ENCODE measurements at regions not wholly inside any gene's neighbourhood (a gene's known extent, or its start where the extent isn't known, plus 50 kb on each side); places are given as distances from the start of the nearest gene placed in this dataset.

- intact Hi-C loops (cut with micrococcal nuclease; ENCODE audit: unreplicated experiment): no loop called here
- Histone ChIP-seq H3K4me1 (replicated peaks; ENCODE audit: insufficient read depth) (no peaks in the 10 kb centered on the region), H3K4me2 (no peak overlapping the region), H4K20me1 (ENCODE audit: insufficient read depth) (no peaks in the 10 kb centered on the region), H3K36me3 (ENCODE audit: low read depth) (no peaks in the 10 kb centered on the region), H3K4me3 (no peak overlapping the region), H3K27me3 (ENCODE audit: insufficient read depth, low read depth) (no peaks in the 10 kb centered on the region), H3K79me2 (ENCODE audit: low read depth) (no peaks in the 10 kb centered on the region), H3K27ac (no peak overlapping the region), H2AFZ (no peak overlapping the region), H3K9me2 (ENCODE audit: insufficient read depth) (no peaks in the 10 kb centered on the region), H3F3A (ENCODE audit: insufficient read depth, low read depth) (no peaks in the 10 kb centered on the region), H3K9me3 (ENCODE audit: insufficient read depth, low read depth) (no peaks in the 10 kb centered on the region)
- DNase-seq: no peak
- no TSS peak for BruUV-seq (replicated peaks)
- TF ChIP-seq EZH2 (IDR thresholded peaks at IDR 0.05; ENCODE audit: low read depth): no peak
- TF ChIP-seq CTCF (conservative IDR thresholded peaks at IDR 0.05): no peak
- ChIA-PET CTCF (no interaction called here), POLR2A (ENCODE audit: unreplicated experiment) (no interaction called here)
Observed at GRCh38 chr5:170440771-170441392, 51.7 kb upstream of the KCNMB1 start.

GRCh38 chr5:170439944-170440269 lies 50.7 kb upstream of the KCNMB1 start:
- ChIA-PET CTCF (no interaction called here), POLR2A (ENCODE audit: unreplicated experiment) (no interaction called here)
- Histone ChIP-seq H3K79me2 (ENCODE audit: low read depth) (no peaks in the 10 kb centered on the region), H3K27ac (no peak overlapping the region), H3K9me3 (ENCODE audit: insufficient read depth, low read depth) (no peaks in the 10 kb centered on the region), H3K4me3 (no peak overlapping the region), H3K27me3 (ENCODE audit: insufficient read depth, low read depth) (no peaks in the 10 kb centered on the region), H3K9me2 (ENCODE audit: insufficient read depth) (no peaks in the 10 kb centered on the region), H3K36me3 (ENCODE audit: low read depth) (no peaks in the 10 kb centered on the region), H3F3A (ENCODE audit: insufficient read depth, low read depth) (no peaks in the 10 kb centered on the region), H4K20me1 (ENCODE audit: insufficient read depth) (no peaks in the 10 kb centered on the region), H2AFZ (no peak overlapping the region), H3K4me2 (no peak overlapping the region), H3K4me1 (replicated peaks; ENCODE audit: insufficient read depth) (no peaks in the 10 kb centered on the region)
- TF ChIP-seq EZH2 (IDR thresholded peaks at IDR 0.05; ENCODE audit: low read depth): no peak
- TF ChIP-seq CTCF (conservative IDR thresholded peaks at IDR 0.05): no peak
- no peak for DNase-seq
- intact Hi-C loops (cut with micrococcal nuclease; ENCODE audit: unreplicated experiment): loop anchor here (10.0 kb wide), 2 partner anchors 355 to 895 kb away; no protein-coding TSS in a partner anchor
- no TSS peak for BruUV-seq (replicated peaks)

- TF ChIP-seq EZH2 (IDR thresholded peaks at IDR 0.05; ENCODE audit: low read depth) (no peak), CTCF (conservative IDR thresholded peaks at IDR 0.05) (no peak)
- no peak overlapping the region for H2AFZ ChIP-seq
- no peaks in the 10 kb centered on the region for H3K4me1 ChIP-seq (replicated peaks; ENCODE audit: insufficient read depth)
- DNase-seq: no peak
- H3K9me2 ChIP-seq (ENCODE audit: insufficient read depth): no peaks in the 10 kb centered on the region
- POLR2A ChIA-PET (ENCODE audit: unreplicated experiment): no interaction called here
- intact Hi-C loops (cut with micrococcal nuclease; ENCODE audit: unreplicated experiment): loop anchor here (10.0 kb wide), 2 partner anchors 355 to 895 kb away; no protein-coding TSS in a partner anchor
- no peak overlapping the region for H3K4me3 ChIP-seq
- H4K20me1 ChIP-seq (ENCODE audit: insufficient read depth): no peaks in the 10 kb centered on the region
- no TSS peak for BruUV-seq (replicated peaks)
- no peaks in the 10 kb centered on the region for H3K79me2 ChIP-seq (ENCODE audit: low read depth)
- no peaks in the 10 kb centered on the region for H3K36me3 ChIP-seq (ENCODE audit: low read depth)
- H3K27me3 ChIP-seq (ENCODE audit: insufficient read depth, low read depth): no peaks in the 10 kb centered on the region
- CTCF ChIA-PET: interaction anchor here (0.6 kb wide), 1 partner anchor 194 kb away, joined by 3 read pairs; no protein-coding TSS in a partner anchor
- no peak overlapping the region for H3K4me2 ChIP-seq
- no peaks in the 10 kb centered on the region for H3F3A ChIP-seq (ENCODE audit: insufficient read depth, low read depth)
- H3K27ac ChIP-seq: no peak overlapping the region
- no peaks in the 10 kb centered on the region for H3K9me3 ChIP-seq (ENCODE audit: insufficient read depth, low read depth)
Observed at GRCh38 chr5:170439223-170439943, 50.2 kb upstream of the KCNMB1 start.

Data from PC-9 (cell line).